ENCODE measurements at regions not wholly inside any gene's neighbourhood (a gene's known extent, or its start where the extent isn't known, plus 50 kb on each side); places are given as distances from the start of the nearest gene placed in this dataset.
"Not testable (repeated sequence)": the region's sequence is repeated elsewhere in the genome, so short reads cannot be mapped to it uniquely, and the experiment has no call there.

- no peak for DNase-seq (ENCODE audit: low read depth in 2 of 3, low spot score in 2 of 3)
These were observed 343.1 kb downstream of the CCER1 start for GRCh38 chr12:90611891-90612290.

- no peak for DNase-seq (ENCODE audit: low read depth in 2 of 3, low spot score in 2 of 3)
These were observed 343.9 kb downstream of the CCER1 start for GRCh38 chr12:90611048-90611447.

GRCh38 chr12:90593596-90594295, 361.2 kb downstream of the CCER1 start:
- no peak for DNase-seq (ENCODE audit: low read depth in 2 of 3, low spot score in 2 of 3)

GRCh38 chr12:90589956-90590355, 365.0 kb downstream of the CCER1 start:
- no peak for DNase-seq (ENCODE audit: low read depth in 2 of 3, low spot score in 2 of 3)

- DNase-seq (ENCODE audit: low read depth in 2 of 3, low spot score in 2 of 3): no peak
These were observed 369.2 kb downstream of the CCER1 start for GRCh38 chr12:90585640-90586304.

- DNase-seq (ENCODE audit: low read depth in 2 of 3, low spot score in 2 of 3): no peak
These were observed 378.3 kb downstream of the CCER1 start for GRCh38 chr12:90576707-90577106.

GRCh38 chr12:90575995-90576394, 379.0 kb downstream of the CCER1 start:
- DNase-seq (ENCODE audit: low read depth in 2 of 3, low spot score in 2 of 3): no peak

- no peak for DNase-seq (ENCODE audit: low read depth in 2 of 3, low spot score in 2 of 3)
These were observed 380.3 kb downstream of the CCER1 start for GRCh38 chr12:90574676-90575075.

GRCh38 chr12:90572778-90573177, 382.2 kb downstream of the CCER1 start:
- DNase-seq (ENCODE audit: low read depth in 2 of 3, low spot score in 2 of 3): no peak

- no peak for DNase-seq (ENCODE audit: low read depth in 2 of 3, low spot score in 2 of 3)
These were observed 385.3 kb downstream of the CCER1 start for GRCh38 chr12:90569685-90570084.

GRCh38 chr12:90562671-90563070, 392.3 kb downstream of the CCER1 start:
- DNase-seq (ENCODE audit: low read depth in 2 of 3, low spot score in 2 of 3): no peak

- DNase-seq (ENCODE audit: low read depth in 2 of 3, low spot score in 2 of 3): no peak
These were observed 406.4 kb downstream of the CCER1 start for GRCh38 chr12:90548595-90548994.

GRCh38 chr12:90546511-90546910, 408.5 kb downstream of the CCER1 start:
- DNase-seq (ENCODE audit: low read depth in 2 of 3, low spot score in 2 of 3): no peak

GRCh38 chr12:90543841-90544240, 411.1 kb downstream of the CCER1 start:
- DNase-seq (ENCODE audit: low read depth in 2 of 3, low spot score in 2 of 3): no peak

GRCh38 chr12:90543374-90543773, 411.6 kb downstream of the CCER1 start:
- no peak for DNase-seq (ENCODE audit: low read depth in 2 of 3, low spot score in 2 of 3)

- DNase-seq (ENCODE audit: low read depth in 2 of 3, low spot score in 2 of 3): not testable (repeated sequence)
These were observed 412.1 kb downstream of the CCER1 start for GRCh38 chr12:90542852-90543251.

- DNase-seq (ENCODE audit: low read depth in 2 of 3, low spot score in 2 of 3): not testable (repeated sequence)
These were observed 421.1 kb downstream of the CCER1 start for GRCh38 chr12:90533828-90534227.

- DNase-seq (ENCODE audit: low read depth in 2 of 3, low spot score in 2 of 3): no peak
These were observed 434.8 kb downstream of the CCER1 start for GRCh38 chr12:90520002-90520734.

GRCh38 chr12:90519285-90519684, 435.7 kb downstream of the CCER1 start:
- DNase-seq (ENCODE audit: low read depth in 2 of 3, low spot score in 2 of 3): no peak

- DNase-seq (ENCODE audit: low read depth in 2 of 3, low spot score in 2 of 3): no peak
These were observed 439.5 kb downstream of the CCER1 start for GRCh38 chr12:90515199-90516175.

- no peak for DNase-seq (ENCODE audit: low read depth in 2 of 3, low spot score in 2 of 3)
These were observed 440.7 kb downstream of the CCER1 start for GRCh38 chr12:90514325-90514724.
